ENCODE measurements at regions not wholly inside any gene's neighbourhood (a gene's known extent, or its start where the extent isn't known, plus 50 kb on each side); places are given as distances from the start of the nearest gene placed in this dataset.

DNA sequence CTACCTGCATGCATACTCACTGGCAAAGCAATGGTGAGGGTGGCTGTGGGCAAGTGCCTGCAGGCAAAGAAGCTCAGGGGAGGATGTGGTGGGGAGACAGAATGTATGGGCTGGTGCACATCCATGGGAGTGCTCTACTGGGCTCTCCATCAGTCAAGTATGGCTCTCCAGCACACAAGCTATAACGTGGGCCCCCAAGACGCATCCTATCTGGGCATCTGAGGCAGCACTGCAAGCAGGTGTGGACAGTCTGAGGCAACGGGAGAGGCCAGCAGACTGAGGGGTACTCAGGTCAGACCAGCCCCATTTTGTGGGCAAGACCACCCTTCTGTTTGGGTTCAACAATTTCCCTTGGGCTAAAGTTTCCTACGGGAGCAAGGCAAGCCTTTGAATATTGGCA is 1227.8 kb downstream of the FAM133A start:
- no peak for TF ChIP-seq EZH2 (IDR thresholded peaks at IDR 0.05; ENCODE audit: insufficient read depth, low read length)
- TF ChIP-seq, protein P1, sequence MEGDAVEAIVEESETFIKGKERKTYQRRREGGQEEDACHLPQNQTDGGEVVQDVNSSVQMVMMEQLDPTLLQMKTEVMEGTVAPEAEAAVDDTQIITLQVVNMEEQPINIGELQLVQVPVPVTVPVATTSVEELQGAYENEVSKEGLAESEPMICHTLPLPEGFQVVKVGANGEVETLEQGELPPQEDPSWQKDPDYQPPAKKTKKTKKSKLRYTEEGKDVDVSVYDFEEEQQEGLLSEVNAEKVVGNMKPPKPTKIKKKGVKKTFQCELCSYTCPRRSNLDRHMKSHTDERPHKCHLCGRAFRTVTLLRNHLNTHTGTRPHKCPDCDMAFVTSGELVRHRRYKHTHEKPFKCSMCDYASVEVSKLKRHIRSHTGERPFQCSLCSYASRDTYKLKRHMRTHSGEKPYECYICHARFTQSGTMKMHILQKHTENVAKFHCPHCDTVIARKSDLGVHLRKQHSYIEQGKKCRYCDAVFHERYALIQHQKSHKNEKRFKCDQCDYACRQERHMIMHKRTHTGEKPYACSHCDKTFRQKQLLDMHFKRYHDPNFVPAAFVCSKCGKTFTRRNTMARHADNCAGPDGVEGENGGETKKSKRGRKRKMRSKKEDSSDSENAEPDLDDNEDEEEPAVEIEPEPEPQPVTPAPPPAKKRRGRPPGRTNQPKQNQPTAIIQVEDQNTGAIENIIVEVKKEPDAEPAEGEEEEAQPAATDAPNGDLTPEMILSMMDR (IDR thresholded peaks at IDR 0.05; ENCODE audit: insufficient read depth, low read depth, low read length): no peak

Data from astrocyte (in vitro differentiated cells and primary cell).